ENCODE measurements at regions not wholly inside any gene's neighbourhood (a gene's known extent, or its start where the extent isn't known, plus 50 kb on each side); places are given as distances from the start of the nearest gene placed in this dataset.
"Not testable (repeated sequence)": the region's sequence is repeated elsewhere in the genome, so short reads cannot be mapped to it uniquely, and the experiment has no call there.

- DNase-seq (ENCODE audit: low read depth in 4 of 4, low spot score in 1 of 4): no peak
Measured at GRCh38 chr11:122205036-122205435, 89.0 kb upstream of the BLID start.

- no peak for DNase-seq (ENCODE audit: low read depth in 4 of 4, low spot score in 1 of 4)
Measured at GRCh38 chr11:122204206-122204605, 88.2 kb upstream of the BLID start.

GRCh38 chr11:122202951-122203456 is 87.0 kb upstream of the BLID start:
- peak; percentile 5 to 19 (median 6) for DNase-seq (ENCODE audit: low read depth in 4 of 4, low spot score in 1 of 4)

GRCh38 chr11:122202161-122202950 is 86.3 kb upstream of the BLID start:
- no peak for DNase-seq (ENCODE audit: low read depth in 4 of 4, low spot score in 1 of 4)

- DNase-seq (ENCODE audit: low read depth in 4 of 4, low spot score in 1 of 4): no peak
Measured at GRCh38 chr11:122201106-122201505, 85.1 kb upstream of the BLID start.

- no peak for DNase-seq (ENCODE audit: low read depth in 4 of 4, low spot score in 1 of 4)
Measured at GRCh38 chr11:122199661-122200060, 83.6 kb upstream of the BLID start.

- no peak for DNase-seq (ENCODE audit: low read depth in 4 of 4, low spot score in 1 of 4)
Measured at GRCh38 chr11:122198291-122198983, 82.4 kb upstream of the BLID start.

GRCh38 chr11:122197066-122197987 is 81.3 kb upstream of the BLID start:
- DNase-seq (ENCODE audit: low read depth in 4 of 4, low spot score in 1 of 4): no peak

GRCh38 chr11:122195790-122196189 is 79.8 kb upstream of the BLID start:
- DNase-seq (ENCODE audit: low read depth in 4 of 4, low spot score in 1 of 4): no peak

GRCh38 chr11:122193881-122194480 is 78.0 kb upstream of the BLID start:
- DNase-seq (ENCODE audit: low read depth in 4 of 4, low spot score in 1 of 4): not testable (repeated sequence)

- no peak for DNase-seq (ENCODE audit: low read depth in 4 of 4, low spot score in 1 of 4)
Measured at GRCh38 chr11:122193457-122193856, 77.4 kb upstream of the BLID start.

GRCh38 chr11:122192634-122193255 is 76.7 kb upstream of the BLID start:
- DNase-seq (ENCODE audit: low read depth in 4 of 4, low spot score in 1 of 4): no peak

- no peak for DNase-seq (ENCODE audit: low read depth in 4 of 4, low spot score in 1 of 4)
Measured at GRCh38 chr11:122190768-122191167, 74.8 kb upstream of the BLID start.

GRCh38 chr11:122189229-122189628 is 73.2 kb upstream of the BLID start:
- no peak for DNase-seq (ENCODE audit: low read depth in 4 of 4, low spot score in 1 of 4)

GRCh38 chr11:122187373-122188165 is 71.6 kb upstream of the BLID start:
- DNase-seq (ENCODE audit: low read depth in 4 of 4, low spot score in 1 of 4): no peak

GRCh38 chr11:122186439-122187080 is 70.5 kb upstream of the BLID start:
- no peak for DNase-seq (ENCODE audit: low read depth in 4 of 4, low spot score in 1 of 4)

- DNase-seq (ENCODE audit: low read depth in 4 of 4, low spot score in 1 of 4): no peak
Measured at GRCh38 chr11:122183933-122184332, 67.9 kb upstream of the BLID start.

- DNase-seq (ENCODE audit: low read depth in 4 of 4, low spot score in 1 of 4): no peak
Measured at GRCh38 chr11:122181893-122182292, 65.9 kb upstream of the BLID start.

GRCh38 chr11:122181372-122181771 is 65.4 kb upstream of the BLID start:
- DNase-seq (ENCODE audit: low read depth in 4 of 4, low spot score in 1 of 4): no peak

Measured in stimulated activated CD4-positive, alpha-beta T cell treated with anti-CD3 and anti-CD28 coated beads, Interleukin-1b, Interleukin-23, amount 100 ng/mL, for 24 hours (primary cell).